H1 (cell line): ENCODE measurements at regions not wholly inside any gene's neighbourhood (a gene's known extent, or its start where the extent isn't known, plus 50 kb on each side); places are given as distances from the start of the nearest gene placed in this dataset.

Source experiments
- CTCF ChIA-PET: fragments of 300-600 bp; sonication (Branson Sonifier 250); formaldehyde crosslinking; loops from one replicate; lab custom pipeline; 2021; ENCODE audit not compliant: partially characterized antibody; lab: Charles Lee
- POLR2A ChIA-PET: fragments of 300-600 bp; sonication (Branson Sonifier 250); formaldehyde crosslinking; loops from one replicate; lab custom pipeline; 2021; ENCODE audit warnings: inconsistent platforms; ENCODE audit not compliant: partially characterized antibody; lab: Charles Lee
- DNase-seq, 2 experiments: peaks; one replicate each; pipeline versions ENCODE4 v3.0.0 to v3.0.0-alpha.2; 2010 to 2022; ENCODE audit warnings: low spot score in 2 of 2, low read depth in 1 of 2, mixed read lengths in 1 of 2
- FAIRE-seq: peaks from 2 replicates; lab custom pipeline; 2011; peaks lifted over from hg19 to GRCh38; lab: Jason Lieb, UNC
- H2AFZ ChIP-seq: 2 replicates; pipeline ENCODE4 v1.8.1; 2012; ENCODE audit warnings: low read length, inconsistent platforms
- H2AK5ac ChIP-seq: 2 replicates; pipeline ENCODE4 v1.6.1; 2013; ENCODE audit warnings: low read depth, low read length
- H2BK120ac ChIP-seq: replicated peaks from 2 replicates; pipeline ENCODE3; 2013; ENCODE audit warnings: low read depth, low read length, inconsistent platforms
- H2BK12ac ChIP-seq: 2 replicates; pipeline ENCODE4 v1.6.1; 2013; ENCODE audit warnings: low read depth, low read length
- H2BK15ac ChIP-seq: 2 replicates; pipeline ENCODE4 v1.6.1; 2013; ENCODE audit warnings: low read length
- H2BK20ac ChIP-seq: 2 replicates; pipeline ENCODE4 v1.6.1; 2013; ENCODE audit warnings: low read length
- H2BK5ac ChIP-seq: 2 replicates; pipeline ENCODE4 v1.6.1; 2013; ENCODE audit warnings: low read depth, low read length
- H3K14ac ChIP-seq: 2 replicates; pipeline ENCODE4 v1.6.1; 2013; ENCODE audit warnings: inconsistent platforms; ENCODE audit not compliant: insufficient read length
- H3K18ac ChIP-seq: 2 replicates; pipeline ENCODE4 v1.6.1; 2013; ENCODE audit warnings: low read length; ENCODE audit errors: extremely low read depth
- H3K23ac ChIP-seq: 2 replicates; pipeline ENCODE4 v1.6.1; 2013; ENCODE audit warnings: inconsistent platforms; ENCODE audit not compliant: insufficient read length
- H3K23me2 ChIP-seq: 2 replicates; pipeline ENCODE4 v1.6.1; 2013; ENCODE audit warnings: low read depth, low read length
- H3K27ac ChIP-seq: 2 replicates; pipeline ENCODE4 v1.6.1; 2011; ENCODE audit warnings: low read depth, low read length, inconsistent platforms
- H3K27me3 ChIP-seq, 4 experiments: replicated peaks in 1 of 4; 1 replicate in 1 of 4; 2 replicates in 3 of 4; pipeline versions ENCODE4 v1.6.1 to v1.8.1; 2011 to 2013; ENCODE audit warnings: low read length in 3 of 4, mild to moderate bottlenecking in 3 of 4, inconsistent platforms in 2 of 4, mixed read lengths in 2 of 4, moderate library complexity in 1 of 4; ENCODE audit not compliant: control insufficient read depth in 3 of 4, insufficient read depth in 3 of 4; ENCODE audit errors: extremely low read depth in 1 of 4
- H3K36me3 ChIP-seq, 4 experiments: 2 replicates each; pipeline versions ENCODE4 v1.6.1 to v1.8.1; 2011 to 2013; ENCODE audit warnings: mild to moderate bottlenecking in 4 of 4, low read length in 3 of 4, moderate library complexity in 2 of 4, control low read depth in 1 of 4, inconsistent platforms in 1 of 4; ENCODE audit not compliant: insufficient read depth in 4 of 4, control insufficient read depth in 2 of 4
- H3K4ac ChIP-seq: replicated peaks from 2 replicates; pipeline ENCODE3; 2013; ENCODE audit warnings: low read length, low read depth, mixed read lengths, inconsistent platforms; ENCODE audit not compliant: insufficient read length
- H3K4me1 ChIP-seq, 4 experiments: replicated peaks in 1 of 4; 1 replicate in 1 of 4; 2 replicates in 3 of 4; pipeline versions ENCODE4 v1.6.1 to v1.8.1; 2011 to 2013; ENCODE audit warnings: low read length in 3 of 4, inconsistent platforms in 2 of 4, mixed read lengths in 1 of 4; ENCODE audit not compliant: insufficient read depth in 4 of 4, control insufficient read depth in 3 of 4
- H3K4me2 ChIP-seq, 2 experiments: 2 replicates each; pipeline versions ENCODE4 v1.6.1 to v1.8.1; 2011 to 2013; ENCODE audit warnings: low read depth in 2 of 2, low read length in 2 of 2, control low read depth in 1 of 2, inconsistent platforms in 1 of 2, mild to moderate bottlenecking in 1 of 2; ENCODE audit not compliant: insufficient read depth in 1 of 2
- H3K4me3 ChIP-seq, 4 experiments: fragments of 200-600, 300-600 bp in 1 of 4; sonication (generic), shearing (Covaris generic), sonication (Bioruptor Twin) in 1 of 4; 2 replicates each; pipeline versions ENCODE4 v1.5.1 to v1.8.1; 2011 to 2016; ENCODE audit warnings: low read length in 4 of 4, low read depth in 3 of 4, control low read depth in 2 of 4, inconsistent platforms in 2 of 4, mild to moderate bottlenecking in 2 of 4, mixed read lengths in 1 of 4, moderate library complexity in 1 of 4; ENCODE audit not compliant: insufficient read depth in 2 of 4; ENCODE audit errors: extremely low read depth in 1 of 4
- H3K56ac ChIP-seq: replicated peaks from 2 replicates; pipeline ENCODE3; 2013; ENCODE audit warnings: low read depth, mild to moderate bottlenecking, mixed read lengths, low read length, inconsistent platforms; ENCODE audit not compliant: insufficient read length
- H3K79me1 ChIP-seq: 2 replicates; pipeline ENCODE4 v1.6.1; 2013; ENCODE audit warnings: low read depth, low read length, control low read depth
- H3K79me2 ChIP-seq, 2 experiments: 2 replicates each; pipeline versions ENCODE4 v1.6.1 to v1.8.1; 2012 to 2013; ENCODE audit warnings: low read length in 2 of 2, mild to moderate bottlenecking in 2 of 2, inconsistent platforms in 1 of 2; ENCODE audit not compliant: insufficient read depth in 2 of 2, control insufficient read depth in 1 of 2
- H3K9ac ChIP-seq, 4 experiments: replicated peaks in 1 of 4; 1 replicate in 1 of 4; 2 replicates in 3 of 4; pipeline versions ENCODE4 v1.6.1 to v1.8.1; 2011 to 2013; ENCODE audit warnings: low read depth in 3 of 4, low read length in 3 of 4, control low read depth in 2 of 4, mild to moderate bottlenecking in 2 of 4, moderate library complexity in 2 of 4, inconsistent platforms in 1 of 4; ENCODE audit errors: extremely low read depth in 1 of 4
- H3K9me3 ChIP-seq, 2 experiments: 2 replicates each; pipeline versions ENCODE4 v1.6.1 to v1.8.1; 2012 to 2013; ENCODE audit warnings: mild to moderate bottlenecking in 2 of 2, moderate library complexity in 2 of 2, control low read depth in 1 of 2, inconsistent platforms in 1 of 2, low read depth in 1 of 2, low read length in 1 of 2, mixed read lengths in 1 of 2; ENCODE audit not compliant: insufficient read depth in 2 of 2
- H4K20me1 ChIP-seq, 2 experiments: replicated peaks in 1 of 2; 2 replicates each; pipeline versions ENCODE3 to v1.8.1; 2011 to 2013; ENCODE audit warnings: inconsistent platforms in 2 of 2, low read length in 2 of 2, mild to moderate bottlenecking in 1 of 2; ENCODE audit not compliant: insufficient read depth in 2 of 2, control insufficient read depth in 1 of 2
- H4K5ac ChIP-seq: 2 replicates; pipeline ENCODE4 v1.6.1; 2013; ENCODE audit warnings: low read length, low read depth, mixed read lengths, inconsistent platforms; ENCODE audit not compliant: insufficient read length
- H4K8ac ChIP-seq: 2 replicates; pipeline ENCODE4 v1.8.0; 2013; ENCODE audit warnings: mild to moderate bottlenecking, moderate library complexity, low read length, inconsistent platforms; ENCODE audit not compliant: insufficient read depth; ENCODE audit errors: extremely low read depth
- H4K91ac ChIP-seq: replicated peaks from 2 replicates; pipeline ENCODE3; 2013; ENCODE audit warnings: low read length, mixed read lengths, inconsistent platforms; ENCODE audit not compliant: insufficient read length
- CHD2 ChIP-seq: IDR thresholded peaks from 2 replicates; pipeline ENCODE4 v1.6.1; 2012; ENCODE audit warnings: low read length, improper control_type of control experiment
- SIN3A ChIP-seq, 2 experiments: IDR thresholded peaks in 1 of 2; conservative IDR thresholded peaks in 1 of 2; 2 replicates each; pipeline ENCODE4 v1.6.1; 2011 to 2012; ENCODE audit warnings: low read length in 2 of 2, improper control_type of control experiment in 1 of 2, low read depth in 1 of 2, mild to moderate bottlenecking in 1 of 2
- WGBS, 2 experiments: shearing (Covaris generic) in 1 of 2; methylation state at CpG; one replicate each; pipeline versions ENCODE4 v1.1.6 to v1.1.7; 2013 to 2015; ENCODE audit warnings: low lambda C conversion rate in 2 of 2, mixed read lengths in 2 of 2, inconsistent platforms in 1 of 2, low coverage in 1 of 2, missing lambda C conversion rate in 1 of 2; ENCODE audit not compliant: insufficient replicate concordance in 2 of 2, insufficient coverage in 1 of 2, insufficient read length in 1 of 2; ENCODE audit errors: extremely low coverage in 1 of 2, missing lambda C conversion rate in 1 of 2; 5-methylcytosine and 5-hydroxymethylcytosine counted together

GRCh38 chr4:53912766-53913497 is 151.5 kb downstream of the CHIC2 start:
- no peaks in the 10 kb centered on the region; a peak in 1 of 7 replicates for H3K27me3 ChIP-seq
- no peak overlapping the region for H2BK20ac ChIP-seq
- ChIA-PET POLR2A (no interaction called here), CTCF (interaction anchor here (0.5 to 9.2 kb wide), 7 partner anchors 18 to 897 kb away, joined by 3 to 65 read pairs (median 3); no protein-coding TSS in a partner anchor)
- H2AFZ ChIP-seq, result no peak overlapping the region
- FAIRE-seq, result no peak
- H3K18ac ChIP-seq, result no peak overlapping the region
- H3K56ac ChIP-seq, result no peak overlapping the region
- H2AK5ac ChIP-seq, result no peak overlapping the region
- no peak overlapping the region for H4K8ac ChIP-seq
- H3K9ac ChIP-seq, result no peak overlapping the region
- no peak overlapping the region for H3K4me3 ChIP-seq
- no peak for TF ChIP-seq SIN3A (conservative IDR thresholded peaks at IDR 0.05 in 1 of 2, IDR thresholded peaks at IDR 0.05 in 1 of 2; ENCODE audit: low read depth in 1 of 2, low read length in 2 of 2)
- no peak for TF ChIP-seq CHD2
- TF ChIP-seq, all 59 proteins: peak for 0
- Histone ChIP-seq H2BK120ac (no peak overlapping the region), H4K91ac (no peak overlapping the region), H3K23me2 (no peaks in the 10 kb centered on the region), H2BK5ac (no peak overlapping the region), H3K4me2 (no peak overlapping the region), H3K14ac (no peak overlapping the region), H4K20me1 (no peaks in the 10 kb centered on the region), H3K27ac (no peak overlapping the region), H4K5ac (no peak overlapping the region), H2BK15ac (no peak overlapping the region), H3K9me3 (no peaks in the 10 kb centered on the region), H3K4me1 (no peaks in the 10 kb centered on the region), H3K36me3 (no peaks in the 10 kb centered on the region), H3K79me1 (no peaks in the 10 kb centered on the region), H3K4ac (no peak overlapping the region), H3K23ac (no peak overlapping the region), H3K79me2 (no peaks in the 10 kb centered on the region), H2BK12ac (no peak overlapping the region)
- WGBS, 2 experiments, result 89% methylated on average over 5 of the region's 5 CpGs; no CpG with 5 or more reads in 1 of the 2 experiments
- no peak for DNase-seq
